ENCODE measurements at regions not wholly inside any gene's neighbourhood (a gene's known extent, or its start where the extent isn't known, plus 50 kb on each side); places are given as distances from the start of the nearest gene placed in this dataset.

GRCh38 chr11:45592636-45593035, 72.8 kb downstream of the CHST1 start (continued):
- TF ChIP-seq ZNF331 (CRISPR knock-in tag; IDR thresholded peaks at IDR 0.05; ENCODE audit: low read depth) (no peak), CTCF (conservative IDR thresholded peaks at IDR 0.05; ENCODE audit: low read depth in 2 of 2) (no peak), REST (IDR thresholded peaks at IDR 0.05; ENCODE audit: unreplicated experiment) (no peak), ZNF114 (CRISPR knock-in tag; IDR thresholded peaks at IDR 0.05) (no peak), ETS1 (IDR thresholded peaks at IDR 0.05) (no peak), EZH2 (IDR thresholded peaks at IDR 0.05; ENCODE audit: low read depth, unreplicated experiment) (no peak)

- H3K36me3 ChIP-seq (ENCODE audit: insufficient read depth), result no peaks in the 10 kb centered on the region
- H3K4me1 ChIP-seq (ENCODE audit: insufficient read depth), result no peaks in the 10 kb centered on the region
- Mint-ChIP-seq H3K9me3 (no peaks in the 10 kb centered on the region; the same call in 2 of the 3 replicates), H3K36me3 (ENCODE audit: low read depth) (no peaks in the 10 kb centered on the region), H3K4me3 (no peak overlapping the region), H3K27ac (no peak overlapping the region), H3K4me1 (no peaks in the 10 kb centered on the region), H3K27me3 (ENCODE audit: insufficient read depth, low read depth, poor library complexity) (peaks cover 9% of the 10 kb centered on the region)
- peaks cover 9% of the 10 kb centered on the region; the same call in 1 of the 2 replicates for H3K9me2 ChIP-seq (ENCODE audit: insufficient read depth)
- no peaks in the 10 kb centered on the region for H4K20me1 ChIP-seq (replicated peaks; ENCODE audit: insufficient read depth)
- H3K4me2 ChIP-seq, result no peak overlapping the region
- H3K27ac ChIP-seq (ENCODE audit: low read depth), result no peak overlapping the region
- no peak overlapping the region for H2AFZ ChIP-seq
- no peaks in the 10 kb centered on the region for H3K79me2 ChIP-seq (replicated peaks; ENCODE audit: insufficient read depth)
- no peak for ATAC-seq
- no peaks in the 10 kb centered on the region for H3F3A ChIP-seq (replicated peaks; ENCODE audit: low read depth)
- H3K27me3 ChIP-seq (ENCODE audit: insufficient read depth), result no peaks in the 10 kb centered on the region
- DNase-seq (ENCODE audit: low spot score), result no peak
- no peak overlapping the region for H3K4me3 ChIP-seq
- TF ChIP-seq CTCF (conservative IDR thresholded peaks at IDR 0.05; ENCODE audit: low read depth in 2 of 2) (no peak), EZH2phosphoT487 (IDR thresholded peaks at IDR 0.05; ENCODE audit: unreplicated experiment) (no peak), JUNB (IDR thresholded peaks at IDR 0.05; ENCODE audit: unreplicated experiment) (no peak), EZH2 (IDR thresholded peaks at IDR 0.05; ENCODE audit: low read depth, unreplicated experiment) (no peak), ZNF462 (CRISPR knock-in tag; IDR thresholded peaks at IDR 0.05) (no peak)
These were observed 74.7 kb downstream of the CHST1 start for GRCh38 chr11:45590743-45591142.

All from GM23338 (cell line).